MV-4-11 (cell line): ENCODE measurements at regions not wholly inside any gene's neighbourhood (a gene's known extent, or its start where the extent isn't known, plus 50 kb on each side); places are given as distances from the start of the nearest gene placed in this dataset.
"Not testable (repeated sequence)": the region's sequence is repeated elsewhere in the genome, so short reads cannot be mapped to it uniquely, and the experiment has no call there.

ENCODE experiments used
- DNase-seq: peaks from one replicate; lab custom pipeline; 2025; lab: John Stamatoyannopoulos, UW

GRCh38 chr13:99075268-99076191 is 97.7 kb upstream of the DOCK9 start:
- DNase-seq, result no peak

DNA sequence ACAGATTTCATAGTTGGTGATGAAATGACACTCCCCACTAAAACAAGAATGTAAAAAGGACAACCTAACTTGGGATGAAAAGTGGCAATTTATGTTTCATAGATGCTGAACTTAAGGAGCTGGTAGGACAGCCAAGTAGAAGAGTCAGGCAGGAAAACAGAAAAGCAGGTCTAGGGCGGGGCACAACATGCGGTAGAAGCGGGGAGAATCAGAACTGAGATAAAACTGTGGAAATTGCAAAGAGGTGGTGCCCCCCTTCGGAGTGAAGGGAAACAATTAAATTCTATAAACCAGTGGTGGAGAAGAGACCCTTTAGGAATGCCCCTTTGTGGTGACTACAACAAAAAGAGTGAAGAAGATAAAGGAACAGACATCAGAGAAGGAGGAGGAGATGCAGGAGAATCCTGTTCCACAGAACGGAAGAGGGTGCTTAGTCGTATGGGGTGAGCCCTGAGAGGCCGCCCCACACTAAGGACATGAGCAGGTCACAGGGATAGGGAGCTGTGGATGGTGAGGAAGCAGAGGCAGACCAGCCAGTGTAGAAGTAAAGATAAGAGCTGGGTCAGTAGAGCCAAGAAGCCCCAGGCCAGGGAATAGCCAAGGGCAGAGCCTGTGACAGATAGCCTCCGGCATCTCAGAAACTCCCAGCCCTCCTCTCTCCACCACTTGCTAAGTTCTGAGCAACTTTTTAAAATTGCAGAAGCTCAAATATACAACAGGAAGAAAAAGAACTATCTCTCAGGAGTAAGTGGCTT is 100.3 kb upstream of the DOCK9 start:
- DNase-seq, result no peak

DNA sequence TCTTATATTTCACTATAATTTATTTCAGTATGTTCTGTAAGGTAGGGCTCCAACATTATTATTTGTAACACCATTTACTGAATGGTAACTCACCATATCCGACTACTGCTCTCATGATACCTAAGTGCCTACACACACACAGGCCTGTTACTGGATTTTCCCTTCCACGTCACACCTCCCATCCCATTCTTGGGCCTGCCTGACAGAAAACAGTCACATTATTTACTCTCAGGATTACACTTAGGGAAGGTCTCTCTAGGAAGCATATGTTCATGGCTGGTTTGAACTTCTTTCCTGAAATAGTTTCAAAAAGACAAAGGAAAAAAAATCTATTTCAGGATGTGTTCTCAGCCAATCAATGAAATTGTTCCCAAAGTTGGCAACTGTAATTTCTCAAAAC is 102.3 kb upstream of the DOCK9 start:
- DNase-seq, result no peak

DNA sequence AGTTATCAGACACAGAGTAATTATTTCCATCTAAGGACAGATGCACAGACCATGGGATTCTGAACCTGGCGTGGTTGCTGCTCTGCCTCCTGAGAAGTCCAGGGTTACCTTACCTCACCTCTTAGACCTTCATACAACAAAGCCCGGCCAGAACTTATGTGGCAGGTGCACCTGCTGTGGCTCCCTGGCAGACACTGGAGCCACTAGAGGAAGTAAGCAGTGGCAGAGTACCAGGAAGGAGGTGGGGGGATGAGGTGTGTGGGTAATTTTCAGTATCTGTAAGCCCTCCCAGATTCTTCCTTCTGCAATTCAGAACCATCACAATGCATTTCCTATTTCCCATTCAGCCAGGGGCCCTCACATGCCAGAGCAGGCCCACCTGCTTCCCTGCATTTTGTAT is 106.1 kb upstream of the DOCK9 start:
- DNase-seq, result no peak

DNA sequence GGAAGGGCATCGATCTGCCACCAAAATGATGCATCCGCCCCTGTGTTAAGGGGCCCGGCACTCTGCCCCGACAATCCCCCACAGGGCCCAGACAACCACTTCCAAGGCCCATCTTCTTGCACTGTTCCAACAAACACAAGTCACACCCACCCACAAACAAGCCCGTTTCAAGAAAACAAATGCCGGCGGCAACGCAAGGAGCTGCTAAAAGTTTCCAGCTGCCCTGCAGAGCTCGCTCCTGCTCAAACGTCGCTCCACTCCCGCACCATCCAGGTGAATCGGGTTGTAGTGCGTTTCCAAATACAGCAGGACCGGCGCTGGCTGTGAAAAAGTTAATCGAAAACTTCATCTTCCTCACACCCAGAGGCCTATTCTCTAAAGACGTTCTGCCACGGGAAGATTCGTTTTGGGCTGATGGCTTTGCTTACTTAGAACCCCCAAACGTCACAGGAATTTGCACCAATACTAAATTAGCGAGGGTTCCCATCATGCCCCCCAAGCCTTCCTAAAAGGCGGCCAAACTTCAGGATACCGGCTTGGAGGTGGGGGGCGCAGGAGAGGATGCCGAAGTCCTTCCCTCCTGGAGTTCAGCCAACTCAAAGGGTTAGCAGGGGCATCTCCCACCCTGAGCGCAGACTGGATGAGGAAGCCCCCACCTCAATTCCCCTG is 107.4 kb upstream of the DOCK9 start:
- DNase-seq, result no peak

DNA sequence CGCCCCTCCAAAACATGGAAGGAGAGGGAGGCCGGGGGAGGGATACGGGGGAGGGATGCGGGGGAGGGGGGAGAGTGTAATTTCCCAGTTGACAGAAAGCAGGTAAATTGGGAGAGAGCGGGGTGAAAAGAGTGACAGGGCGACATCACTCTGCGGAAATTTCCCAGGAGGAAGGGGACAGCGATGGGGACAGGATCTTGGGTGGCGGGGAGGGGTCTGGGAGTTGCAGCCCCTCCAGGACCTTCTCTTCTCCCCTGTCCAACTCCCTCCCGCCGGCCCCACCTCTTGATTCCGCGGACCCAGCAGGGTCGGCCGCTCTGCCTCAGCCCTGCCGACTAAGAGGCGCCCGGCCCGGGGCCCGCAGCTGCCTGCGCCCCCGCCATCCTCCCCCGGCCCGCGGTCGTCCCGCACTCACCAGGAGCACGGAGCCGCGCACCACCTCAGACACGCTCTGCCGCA is 108.0 kb upstream of the DOCK9 start:
- no peak for DNase-seq

DNA sequence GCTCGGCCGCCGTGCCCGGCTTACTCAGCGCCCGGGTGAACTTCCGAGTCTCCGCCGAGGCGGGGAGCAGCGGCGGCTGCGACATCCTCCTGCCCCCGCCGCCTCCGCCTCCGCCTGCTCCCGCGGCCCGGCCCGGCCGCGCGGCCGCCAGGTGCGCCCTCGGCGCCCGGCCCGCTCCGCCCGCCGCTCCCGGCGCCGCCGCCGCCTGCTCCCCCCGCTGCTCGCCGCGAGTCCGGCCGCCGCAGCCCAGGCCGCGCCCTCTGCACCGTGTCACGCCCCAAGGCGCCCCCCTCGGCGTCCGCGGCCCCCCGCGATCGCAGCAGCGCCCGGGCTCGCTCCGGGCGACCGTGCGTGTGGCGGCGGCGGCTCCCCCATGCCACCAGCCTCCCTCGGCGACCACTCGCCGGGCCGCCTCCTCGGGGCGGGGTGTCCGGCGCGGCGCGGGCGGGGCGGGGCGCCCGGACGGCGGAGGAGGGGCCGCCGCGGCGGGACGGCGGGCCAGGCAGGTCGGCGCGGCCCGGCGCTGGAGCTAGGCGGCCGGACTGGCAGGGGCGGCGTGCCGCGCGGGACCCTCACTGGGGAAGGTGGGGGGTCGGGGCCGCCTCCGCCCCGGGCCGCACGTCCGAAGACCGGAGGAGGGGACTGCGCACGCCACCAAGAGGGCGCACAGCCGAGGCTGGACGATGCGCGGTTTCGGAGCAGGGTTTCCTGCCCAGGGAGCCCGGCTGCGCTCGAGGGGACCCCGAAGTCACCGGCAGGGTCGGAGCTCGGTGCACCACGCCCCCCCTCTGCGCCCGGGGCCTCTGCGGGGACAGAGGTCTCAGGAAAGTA is 108.6 kb upstream of the DOCK9 start:
- no peak for DNase-seq

- DNase-seq, result peak; percentile 32
Measured at GRCh38 chr13:99087098-99087953, 109.5 kb upstream of the DOCK9 start.

GRCh38 chr13:99087954-99088491 is 110.2 kb upstream of the DOCK9 start:
- DNase-seq, result no peak

DNA sequence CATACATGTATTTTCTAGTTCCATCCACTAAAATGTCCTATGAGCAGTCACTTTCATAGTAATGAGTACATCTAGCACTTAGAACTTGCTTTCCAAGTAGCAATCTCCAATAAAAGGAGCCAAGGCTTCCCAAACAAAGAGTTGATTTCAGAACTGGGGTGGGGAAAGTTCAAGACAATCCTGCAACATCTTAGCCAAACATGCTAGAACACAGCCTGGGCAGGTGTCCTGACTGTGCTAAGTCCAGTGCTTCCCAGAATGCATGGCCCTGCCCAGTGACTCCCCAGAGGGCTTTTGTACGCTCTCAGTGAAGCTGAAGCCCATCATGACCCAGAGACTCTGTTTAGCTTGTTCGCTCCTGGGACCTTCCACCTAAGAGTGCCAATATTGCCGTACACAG is 106.7 kb upstream of the UBAC2 start:
- DNase-seq, result no peak

- not testable (repeated sequence) for DNase-seq
Measured at GRCh38 chr13:99101831-99102230, 98.8 kb upstream of the UBAC2 start.

GRCh38 chr13:99103536-99103935 is 97.1 kb upstream of the UBAC2 start:
- DNase-seq, result no peak

DNA sequence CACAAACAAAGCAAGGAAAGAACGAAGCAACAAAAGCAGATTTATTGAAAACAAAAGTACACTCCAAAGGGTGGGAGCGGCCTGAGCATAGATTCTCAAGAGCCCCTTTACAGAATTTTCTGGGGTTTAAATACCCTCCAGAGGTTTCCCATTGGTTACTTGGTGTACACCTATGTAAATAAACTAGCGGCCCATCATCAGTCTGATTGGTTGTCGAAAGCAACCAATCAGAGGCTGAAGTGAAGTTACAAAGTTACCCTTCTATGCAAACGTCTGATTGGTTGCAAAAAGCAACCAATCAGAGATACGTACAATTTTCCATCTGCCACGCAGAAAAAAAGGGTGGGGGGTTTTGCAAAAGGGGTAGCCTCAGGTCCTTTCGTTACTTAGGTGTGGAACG is 96.3 kb upstream of the UBAC2 start:
- DNase-seq, result no peak

GRCh38 chr13:99105160-99105559 is 95.5 kb upstream of the UBAC2 start:
- DNase-seq, result no peak

- DNase-seq, result no peak
Measured at GRCh38 chr13:99113351-99113750, 87.3 kb upstream of the UBAC2 start.

GRCh38 chr13:99118179-99118578 is 82.5 kb upstream of the UBAC2 start:
- DNase-seq, result no peak

GRCh38 chr13:99119656-99120055 is 81.0 kb upstream of the UBAC2 start:
- no peak for DNase-seq

- DNase-seq, result no peak
Measured at GRCh38 chr13:99120751-99121150, 79.9 kb upstream of the UBAC2 start.

GRCh38 chr13:99122171-99122570 is 78.5 kb upstream of the UBAC2 start:
- DNase-seq, result no peak
